ENCODE measurements at regions not wholly inside any gene's neighbourhood (a gene's known extent, or its start where the extent isn't known, plus 50 kb on each side); places are given as distances from the start of the nearest gene placed in this dataset.

- ATAC-seq (ENCODE audit: low FRiP score) (no peak), DNase-seq (ENCODE audit: low spot score) (no peak)
- no peak for TF ChIP-seq CTCF (IDR thresholded peaks at IDR 0.05)
These were observed 183.7 kb downstream of the INO80D start for GRCh38 chr2:205902041-205902899.

- DNase-seq (ENCODE audit: low spot score) (no peak), ATAC-seq (ENCODE audit: low FRiP score) (no peak)
- TF ChIP-seq CTCF (IDR thresholded peaks at IDR 0.05), result no peak
These were observed 184.5 kb downstream of the INO80D start for GRCh38 chr2:205901491-205901890.

GRCh38 chr2:205898744-205899143, 187.2 kb downstream of the INO80D start:
- DNase-seq (ENCODE audit: low spot score) (no peak), ATAC-seq (ENCODE audit: low FRiP score) (no peak)
- TF ChIP-seq CTCF (IDR thresholded peaks at IDR 0.05), result no peak

GRCh38 chr2:205895981-205896655, 189.9 kb downstream of the INO80D start:
- ATAC-seq (ENCODE audit: low FRiP score) (no peak), DNase-seq (ENCODE audit: low spot score) (no peak)
- no peak for TF ChIP-seq CTCF (IDR thresholded peaks at IDR 0.05)

GRCh38 chr2:205892665-205893259, 193.2 kb downstream of the INO80D start:
- ATAC-seq (ENCODE audit: low FRiP score), result no peak
- no peak for DNase-seq (ENCODE audit: low spot score)
- no peak for TF ChIP-seq CTCF (IDR thresholded peaks at IDR 0.05)

GRCh38 chr2:205892251-205892655, 193.7 kb downstream of the INO80D start:
- no peak for TF ChIP-seq CTCF (IDR thresholded peaks at IDR 0.05)
- DNase-seq (ENCODE audit: low spot score) (no peak), ATAC-seq (ENCODE audit: low FRiP score) (no peak)

Measured in omental fat pad (tissue), 3 donors.